ENCODE measurements at regions not wholly inside any gene's neighbourhood (a gene's known extent, or its start where the extent isn't known, plus 50 kb on each side); places are given as distances from the start of the nearest gene placed in this dataset.

- no peak for DNase-seq
- no peak overlapping the region for H3K4me3 ChIP-seq
- intact Hi-C loops (cut with DNase I; ENCODE audit: low total_unique reads) (no loop called here), in situ Hi-C loops (cut with MboI; ENCODE audit: low pct_ligation_motif_present in 1 of 4, low pct_unique_long_range_greater_than_20kb in 1 of 4, low sequenced_read_pairs in 3 of 4) (no loop called here)
- no peaks in the 10 kb centered on the region for H3K27me3 ChIP-seq
- H3K27ac ChIP-seq, result peak overlapping the region in 3 of 4 donors; percentile 1 to 54 (median 20)
- no peaks in the 10 kb centered on the region for H3K36me3 ChIP-seq
- no peaks in the 10 kb centered on the region for H3K9me3 ChIP-seq
- TF ChIP-seq CTCF (IDR thresholded peaks at IDR 0.05), result no peak
- no peak for TF ChIP-seq POLR2A (IDR thresholded peaks at IDR 0.05)
- no peak for TF ChIP-seq POLR2AphosphoS5 (IDR thresholded peaks at IDR 0.05)
- no peak for TF ChIP-seq EP300 (IDR thresholded peaks at IDR 0.05; ENCODE audit: low read depth)
- H3K4me1 ChIP-seq, result peaks cover 0 to 9% (median 0%) of the 10 kb centered on the region in 4 donors
Observed at GRCh38 chr21:27805696-27806095, 838.8 kb upstream of the ADAMTS5 start.

DNA sequence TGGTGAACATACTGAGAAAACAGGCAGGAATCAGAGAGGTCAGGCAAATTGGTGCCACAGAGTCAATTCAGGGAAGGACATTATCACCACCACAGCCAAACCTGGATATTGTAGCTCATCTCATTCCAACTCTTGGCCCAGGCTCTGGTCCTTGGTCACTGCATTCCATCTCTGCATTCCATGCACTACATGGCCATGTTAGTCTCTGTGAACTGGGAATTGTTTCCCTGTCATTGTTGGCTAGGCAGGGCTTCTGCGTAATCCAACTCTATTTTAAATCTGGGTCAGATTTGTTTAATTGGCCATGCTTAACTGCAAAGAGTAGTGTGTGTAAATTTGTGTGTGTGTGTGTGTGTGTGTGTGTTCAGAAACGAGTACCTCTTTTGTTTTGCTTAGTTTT is 837.6 kb upstream of the ADAMTS5 start:
- DNase-seq, result no peak
- Histone ChIP-seq H3K4me1 (peaks cover 0 to 9% (median 0%) of the 10 kb centered on the region in 4 donors), H3K27me3 (no peaks in the 10 kb centered on the region), H3K36me3 (no peaks in the 10 kb centered on the region), H3K27ac (no peak overlapping the region), H3K9me3 (no peaks in the 10 kb centered on the region), H3K4me3 (no peak overlapping the region)
- 50 to 52% methylated on average over 2 of the region's 2 CpGs for WGBS, 2 donors (ENCODE audit: low coverage in 1 of 2)
- intact Hi-C loops (cut with DNase I; ENCODE audit: low total_unique reads) (no loop called here), in situ Hi-C loops (cut with MboI; ENCODE audit: low pct_ligation_motif_present in 1 of 4, low pct_unique_long_range_greater_than_20kb in 1 of 4, low sequenced_read_pairs in 3 of 4) (no loop called here)
- TF ChIP-seq CTCF (IDR thresholded peaks at IDR 0.05) (no peak), POLR2AphosphoS5 (IDR thresholded peaks at IDR 0.05) (peak in 2 of 3 donors; percentile 26 to 54)

- Histone ChIP-seq H3K27ac (no peak overlapping the region), H3K36me3 (no peaks in the 10 kb centered on the region), H3K4me3 (no peak overlapping the region), H3K9me3 (no peaks in the 10 kb centered on the region), H3K27me3 (no peaks in the 10 kb centered on the region), H3K4me1 (peaks cover 0 to 9% (median 0%) of the 10 kb centered on the region in 4 donors)
- intact Hi-C loops (cut with DNase I; ENCODE audit: low total_unique reads), result no loop called here
- no peak for TF ChIP-seq EP300 (IDR thresholded peaks at IDR 0.05; ENCODE audit: low read depth)
- no peak for TF ChIP-seq POLR2A (IDR thresholded peaks at IDR 0.05)
- no peak for TF ChIP-seq CTCF (IDR thresholded peaks at IDR 0.05)
- no peak for TF ChIP-seq POLR2AphosphoS5 (IDR thresholded peaks at IDR 0.05)
- WGBS, 2 donors (ENCODE audit: low coverage in 1 of 2), result 83 to 86% methylated on average over 2 of the region's 2 CpGs
- in situ Hi-C loops (cut with MboI; ENCODE audit: low pct_ligation_motif_present in 1 of 4, low pct_unique_long_range_greater_than_20kb in 1 of 4, low sequenced_read_pairs in 3 of 4), result no loop called here
- no peak for DNase-seq
Observed at GRCh38 chr21:27803571-27803970, 836.7 kb upstream of the ADAMTS5 start.

DNA sequence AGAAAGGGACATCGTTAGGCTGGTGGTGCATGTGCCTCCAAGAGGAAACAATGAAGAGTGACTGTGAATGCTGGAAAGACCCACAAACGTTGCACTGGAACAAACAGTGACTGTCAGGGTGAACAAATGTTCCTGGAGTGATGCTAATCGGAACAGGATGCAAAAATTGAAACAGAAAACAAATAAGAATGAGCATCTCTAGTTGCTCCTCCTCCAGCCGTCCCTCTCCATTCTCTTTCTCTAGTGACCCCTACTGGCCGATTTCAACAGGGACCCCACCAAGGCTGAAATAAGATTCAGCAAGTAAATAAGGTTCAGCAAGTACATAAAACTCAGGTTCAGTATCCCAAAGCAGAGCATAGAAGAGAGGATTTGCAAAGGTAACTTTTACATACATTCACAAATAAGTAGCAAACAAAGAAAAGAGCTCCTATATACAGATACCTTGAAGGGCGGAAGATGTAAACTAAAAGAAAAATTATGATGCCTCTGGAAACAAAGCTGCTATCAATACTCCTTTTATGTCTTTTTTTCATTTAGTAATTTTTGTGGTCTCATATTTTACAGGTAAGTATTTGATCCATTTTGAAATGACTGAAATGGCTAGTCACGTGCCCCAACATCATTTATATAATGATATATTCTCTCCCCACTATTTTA is 836.1 kb upstream of the ADAMTS5 start:
- intact Hi-C loops (cut with DNase I; ENCODE audit: low total_unique reads) (no loop called here), in situ Hi-C loops (cut with MboI; ENCODE audit: low pct_ligation_motif_present in 1 of 4, low pct_unique_long_range_greater_than_20kb in 1 of 4, low sequenced_read_pairs in 3 of 4) (no loop called here)
- Histone ChIP-seq H3K4me1 (peaks cover 0 to 9% (median 0%) of the 10 kb centered on the region in 4 donors), H3K9me3 (no peaks in the 10 kb centered on the region), H3K27ac (no peak overlapping the region), H3K27me3 (no peaks in the 10 kb centered on the region), H3K4me3 (no peak overlapping the region), H3K36me3 (no peaks in the 10 kb centered on the region)
- DNase-seq, result peak; percentile 39
- no peak for TF ChIP-seq POLR2AphosphoS5 (IDR thresholded peaks at IDR 0.05)
- peak; percentile 46 to 62 (median 52) for TF ChIP-seq CTCF (IDR thresholded peaks at IDR 0.05)
- 34 to 53% methylated on average over 7 of the region's 7 CpGs for WGBS, 2 donors (ENCODE audit: low coverage in 1 of 2)

Data from transverse colon (tissue), 4 donors.